ENCODE measurements at regions not wholly inside any gene's neighbourhood (a gene's known extent, or its start where the extent isn't known, plus 50 kb on each side); places are given as distances from the start of the nearest gene placed in this dataset.

DNA sequence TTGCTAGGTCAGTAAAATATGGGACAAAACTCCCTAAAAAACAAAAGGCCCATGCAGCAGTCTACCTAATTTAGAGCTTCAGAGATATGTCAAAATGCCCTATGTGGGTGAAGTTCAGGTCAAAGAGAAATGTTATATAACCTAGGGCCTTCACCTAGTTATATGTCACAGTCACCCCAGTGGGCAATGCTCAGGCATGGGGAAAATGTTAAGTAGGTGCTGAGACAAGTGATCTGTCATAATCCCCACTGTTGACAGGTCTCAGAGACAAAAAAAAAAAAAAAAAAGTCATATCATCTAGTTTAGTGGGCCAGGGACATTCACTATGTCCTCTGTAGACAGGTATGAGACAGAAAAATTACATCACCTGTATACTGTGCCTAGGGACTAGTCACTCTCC, 128.6 kb upstream of the ZNF91 start:
- Histone ChIP-seq H3K27me3 (ENCODE audit: control insufficient read depth, extremely low read depth, insufficient read depth, low read length) (no peaks in the 10 kb centered on the region), H3K9ac (ENCODE audit: control insufficient read depth, extremely low read depth, insufficient read depth, low read length) (no peak overlapping the region), H3K4me2 (ENCODE audit: control insufficient read depth, extremely low read depth, insufficient read depth, low read depth, low read length) (no peak overlapping the region), H3K79me2 (ENCODE audit: control insufficient read depth, insufficient read depth, low read length) (no peaks in the 10 kb centered on the region), H3K9me1 (ENCODE audit: control insufficient read depth, extremely low read depth, insufficient read depth, low read length) (no peaks in the 10 kb centered on the region), H2AFZ (ENCODE audit: control insufficient read depth, low read length) (no peak overlapping the region), H4K20me1 (ENCODE audit: control insufficient read depth, extremely low read depth, insufficient read depth, low read length) (no peaks in the 10 kb centered on the region), H3K4me1 (ENCODE audit: control insufficient read depth, extremely low read depth, insufficient read depth, low read length) (peaks cover 7% of the 10 kb centered on the region), H3K27ac (ENCODE audit: control insufficient read depth, insufficient read depth, low read length) (no peak overlapping the region), H3K4me3 (ENCODE audit: control insufficient read depth in 2 of 3, extremely low read depth in 1 of 3, insufficient read depth in 2 of 3, low read depth in 1 of 3, low read length in 3 of 3) (no peak overlapping the region), H3K9me3 (ENCODE audit: control insufficient read depth, low read depth, low read length) (peaks cover 2% of the 10 kb centered on the region), H3K36me3 (ENCODE audit: control insufficient read depth in 2 of 2, extremely low read depth in 1 of 2, insufficient read depth in 2 of 2, low read length in 2 of 2) (no peaks in the 10 kb centered on the region)
- FAIRE-seq, result no peak
- no peak for DNase-seq (ENCODE audit: low read depth, low spot score)
- no peak for TF ChIP-seq EZH2 (IDR thresholded peaks at IDR 0.05; ENCODE audit: low read length)
- TF ChIP-seq, protein P1, sequence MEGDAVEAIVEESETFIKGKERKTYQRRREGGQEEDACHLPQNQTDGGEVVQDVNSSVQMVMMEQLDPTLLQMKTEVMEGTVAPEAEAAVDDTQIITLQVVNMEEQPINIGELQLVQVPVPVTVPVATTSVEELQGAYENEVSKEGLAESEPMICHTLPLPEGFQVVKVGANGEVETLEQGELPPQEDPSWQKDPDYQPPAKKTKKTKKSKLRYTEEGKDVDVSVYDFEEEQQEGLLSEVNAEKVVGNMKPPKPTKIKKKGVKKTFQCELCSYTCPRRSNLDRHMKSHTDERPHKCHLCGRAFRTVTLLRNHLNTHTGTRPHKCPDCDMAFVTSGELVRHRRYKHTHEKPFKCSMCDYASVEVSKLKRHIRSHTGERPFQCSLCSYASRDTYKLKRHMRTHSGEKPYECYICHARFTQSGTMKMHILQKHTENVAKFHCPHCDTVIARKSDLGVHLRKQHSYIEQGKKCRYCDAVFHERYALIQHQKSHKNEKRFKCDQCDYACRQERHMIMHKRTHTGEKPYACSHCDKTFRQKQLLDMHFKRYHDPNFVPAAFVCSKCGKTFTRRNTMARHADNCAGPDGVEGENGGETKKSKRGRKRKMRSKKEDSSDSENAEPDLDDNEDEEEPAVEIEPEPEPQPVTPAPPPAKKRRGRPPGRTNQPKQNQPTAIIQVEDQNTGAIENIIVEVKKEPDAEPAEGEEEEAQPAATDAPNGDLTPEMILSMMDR (optimal IDR thresholded peaks at IDR 0.05 in 1 of 3, IDR thresholded peaks at IDR 0.05 in 1 of 3, conservative IDR thresholded peaks at IDR 0.05 in 1 of 3; ENCODE audit: extremely low read depth in 1 of 3, insufficient read depth in 2 of 3, low read length in 3 of 3), result no peak
- dilution Hi-C loops (cut with MboI; ENCODE audit: extremely low pct_ligation_motif_present, low sequenced_read_pairs), result no loop called here

DNA sequence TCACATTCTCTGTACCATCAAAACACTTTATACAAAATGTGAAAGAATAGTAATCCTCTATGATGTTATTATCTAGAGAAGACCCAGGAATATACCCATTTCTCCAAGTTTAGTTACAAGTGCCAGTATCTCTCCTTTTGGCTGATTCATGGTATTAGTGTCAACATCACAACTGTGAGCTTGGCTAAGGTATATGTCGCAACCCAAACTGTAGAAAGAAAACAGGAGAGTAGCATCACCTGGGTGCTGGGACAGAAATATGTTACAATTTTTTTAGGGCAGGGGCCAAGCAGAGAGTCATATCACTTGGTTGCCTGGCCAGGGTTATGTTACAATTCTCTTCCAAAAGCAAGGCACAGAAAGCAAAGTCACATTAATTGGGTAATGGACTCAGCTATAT, 127.2 kb upstream of the ZNF91 start:
- DNase-seq (ENCODE audit: low read depth, low spot score) (no peak), FAIRE-seq (no peak)
- no peak overlapping the region for H3K9ac ChIP-seq (ENCODE audit: control insufficient read depth, extremely low read depth, insufficient read depth, low read length)
- no peaks in the 10 kb centered on the region for H4K20me1 ChIP-seq (ENCODE audit: control insufficient read depth, extremely low read depth, insufficient read depth, low read length)
- no peak overlapping the region for H3K27ac ChIP-seq (ENCODE audit: control insufficient read depth, insufficient read depth, low read length)
- dilution Hi-C loops (cut with MboI; ENCODE audit: extremely low pct_ligation_motif_present, low sequenced_read_pairs), result no loop called here
- H3K4me2 ChIP-seq (ENCODE audit: control insufficient read depth, extremely low read depth, insufficient read depth, low read depth, low read length), result no peak overlapping the region
- H3K4me1 ChIP-seq (ENCODE audit: control insufficient read depth, extremely low read depth, insufficient read depth, low read length), result peaks cover 5% of the 10 kb centered on the region
- H3K9me3 ChIP-seq (ENCODE audit: control insufficient read depth, low read depth, low read length), result no peaks in the 10 kb centered on the region
- no peak overlapping the region for H3K4me3 ChIP-seq (ENCODE audit: control insufficient read depth in 2 of 3, extremely low read depth in 1 of 3, insufficient read depth in 2 of 3, low read depth in 1 of 3, low read length in 3 of 3)
- no peak overlapping the region for H2AFZ ChIP-seq (ENCODE audit: control insufficient read depth, low read length)
- no peaks in the 10 kb centered on the region for H3K36me3 ChIP-seq (ENCODE audit: control insufficient read depth in 2 of 2, extremely low read depth in 1 of 2, insufficient read depth in 2 of 2, low read length in 2 of 2)
- TF ChIP-seq, protein P1 (optimal IDR thresholded peaks at IDR 0.05 in 1 of 3, IDR thresholded peaks at IDR 0.05 in 1 of 3, conservative IDR thresholded peaks at IDR 0.05 in 1 of 3; ENCODE audit: extremely low read depth in 1 of 3, insufficient read depth in 2 of 3, low read length in 3 of 3), result no peak
- no peak for TF ChIP-seq EZH2 (IDR thresholded peaks at IDR 0.05; ENCODE audit: low read length)
- no peaks in the 10 kb centered on the region for H3K79me2 ChIP-seq (ENCODE audit: control insufficient read depth, insufficient read depth, low read length)
- H3K9me1 ChIP-seq (ENCODE audit: control insufficient read depth, extremely low read depth, insufficient read depth, low read length), result no peaks in the 10 kb centered on the region
- no peaks in the 10 kb centered on the region for H3K27me3 ChIP-seq (ENCODE audit: control insufficient read depth, extremely low read depth, insufficient read depth, low read length)

All from keratinocyte (primary cell).